ENCODE measurements at regions not wholly inside any gene's neighbourhood (a gene's known extent, or its start where the extent isn't known, plus 50 kb on each side); places are given as distances from the start of the nearest gene placed in this dataset.

- no peaks in the 10 kb centered on the region for H3K27me3 ChIP-seq
- H3K4me3 ChIP-seq (replicated peaks in 1 of 3), result no peak overlapping the region
- no peaks in the 10 kb centered on the region for H3K36me3 ChIP-seq
- DNase-seq, result no peak
- no peak overlapping the region for H3K27ac ChIP-seq
- 51 to 56% methylated on average over 1 of the region's 1 CpG for whole genome bisulfite sequencing, 2 donors
- intact Hi-C loops (cut with DNase I), result no loop called here
- TF ChIP-seq POLR2A (IDR thresholded peaks at IDR 0.05) (no peak), CTCF (IDR thresholded peaks at IDR 0.05) (no peak)
- H3K4me1 ChIP-seq, result no peaks in the 10 kb centered on the region
- H3K9me3 ChIP-seq, result no peaks in the 10 kb centered on the region
Observed at GRCh38 chr10:83533290-83533689, 606.0 kb upstream of the GHITM start.

GRCh38 chr10:83536426-83536825, 602.9 kb upstream of the GHITM start:
- Histone ChIP-seq H3K9me3 (no peaks in the 10 kb centered on the region), H3K27ac (no peak overlapping the region), H3K4me1 (peaks cover 13 to 22% of the 10 kb centered on the region in 2 donors), H3K27me3 (no peaks in the 10 kb centered on the region), H3K36me3 (no peaks in the 10 kb centered on the region), H3K4me3 (replicated peaks in 1 of 3) (no peak overlapping the region)
- 95 to 98% methylated on average over 4 of the region's 4 CpGs for WGBS, 2 donors
- intact Hi-C loops (cut with DNase I), result no loop called here
- DNase-seq, result no peak
- TF ChIP-seq CTCF (IDR thresholded peaks at IDR 0.05) (no peak), POLR2A (IDR thresholded peaks at IDR 0.05) (no peak)

- intact Hi-C loops (cut with DNase I), result no loop called here
- Histone ChIP-seq H3K27me3 (no peaks in the 10 kb centered on the region), H3K36me3 (no peaks in the 10 kb centered on the region), H3K27ac (no peak overlapping the region), H3K9me3 (no peaks in the 10 kb centered on the region), H3K4me3 (replicated peaks in 1 of 3) (no peak overlapping the region), H3K4me1 (peaks cover 24 to 33% of the 10 kb centered on the region in 2 donors)
- no peak for TF ChIP-seq CTCF (IDR thresholded peaks at IDR 0.05)
- no peak for TF ChIP-seq POLR2A (IDR thresholded peaks at IDR 0.05)
- no peak for DNase-seq
Observed at GRCh38 chr10:83538047-83538446, 601.3 kb upstream of the GHITM start.

GRCh38 chr10:83539528-83540308, 599.6 kb upstream of the GHITM start:
- intact Hi-C loops (cut with DNase I), result no loop called here
- WGBS, 2 donors, result 3 to 19% methylated on average over 2 of the region's 2 CpGs
- H3K4me3 ChIP-seq (replicated peaks in 1 of 3), result no peak overlapping the region
- peak overlapping the region; percentile 64 to 76 (median 70) for H3K27ac ChIP-seq
- DNase-seq, result peak; percentile 78
- H3K4me1 ChIP-seq, result peaks cover 37 to 46% of the 10 kb centered on the region in 2 donors
- H3K9me3 ChIP-seq, result no peaks in the 10 kb centered on the region
- peak in 1 of 2 donors; percentile 33 for TF ChIP-seq POLR2A (IDR thresholded peaks at IDR 0.05)
- no peak for TF ChIP-seq CTCF (IDR thresholded peaks at IDR 0.05)
- H3K27me3 ChIP-seq, result no peaks in the 10 kb centered on the region
- H3K36me3 ChIP-seq, result no peaks in the 10 kb centered on the region

GRCh38 chr10:83541046-83541445, 598.3 kb upstream of the GHITM start:
- Histone ChIP-seq H3K36me3 (no peaks in the 10 kb centered on the region), H3K27ac (peak overlapping the region; percentile 64 to 76 (median 70)), H3K27me3 (no peaks in the 10 kb centered on the region), H3K9me3 (no peaks in the 10 kb centered on the region), H3K4me3 (replicated peaks in 1 of 3) (no peak overlapping the region), H3K4me1 (peaks cover 44 to 50% of the 10 kb centered on the region in 2 donors)
- no peak for DNase-seq
- intact Hi-C loops (cut with DNase I), result no loop called here
- 21 to 25% methylated on average over 1 of the region's 1 CpG for WGBS, 2 donors
- TF ChIP-seq POLR2A (IDR thresholded peaks at IDR 0.05) (no peak), CTCF (IDR thresholded peaks at IDR 0.05) (no peak)

Measured in thyroid gland (tissue), 4 donors.